NB4 (cell line): ENCODE measurements at regions not wholly inside any gene's neighbourhood (a gene's known extent, or its start where the extent isn't known, plus 50 kb on each side); places are given as distances from the start of the nearest gene placed in this dataset.

Source experiments
- POLR2A ChIP-seq: IDR thresholded peaks from 2 replicates; pipeline ENCODE4 v1.6.1; 2011; ENCODE audit warnings: mild to moderate bottlenecking; ENCODE audit not compliant: insufficient read length; ENCODE audit errors: extremely low read depth
- TF ChIP-seq, protein P1 (sequence below): IDR thresholded peaks from one replicate; pipeline ENCODE4 v1.5.1; 2012; ENCODE audit warnings: low read depth, low read length
- TF ChIP-seq, protein P2 (sequence below): IDR thresholded peaks from 2 replicates; pipeline ENCODE4 v1.6.1; 2011; ENCODE audit warnings: low read depth, low read length

DNA sequence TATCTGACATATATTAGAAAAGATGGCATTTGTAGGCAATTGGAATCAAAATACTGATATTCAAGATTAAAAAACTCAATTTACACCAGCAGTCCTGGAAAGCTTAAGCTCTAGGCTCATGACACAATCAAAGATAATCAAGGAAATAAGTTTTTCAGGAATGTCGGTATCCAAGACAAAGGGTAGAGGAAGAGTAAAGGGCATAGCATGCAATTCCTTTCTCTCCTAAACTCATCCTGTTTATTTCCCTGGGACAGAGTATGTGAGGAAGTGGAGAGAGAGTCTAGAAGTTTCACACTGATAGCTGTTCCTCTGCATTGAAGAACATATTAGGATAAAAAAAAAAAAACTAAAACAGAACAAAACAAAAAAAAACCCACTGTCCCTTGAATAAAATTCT, 2452.1 kb downstream of the PCDH9 start:
- TF ChIP-seq, protein P1, sequence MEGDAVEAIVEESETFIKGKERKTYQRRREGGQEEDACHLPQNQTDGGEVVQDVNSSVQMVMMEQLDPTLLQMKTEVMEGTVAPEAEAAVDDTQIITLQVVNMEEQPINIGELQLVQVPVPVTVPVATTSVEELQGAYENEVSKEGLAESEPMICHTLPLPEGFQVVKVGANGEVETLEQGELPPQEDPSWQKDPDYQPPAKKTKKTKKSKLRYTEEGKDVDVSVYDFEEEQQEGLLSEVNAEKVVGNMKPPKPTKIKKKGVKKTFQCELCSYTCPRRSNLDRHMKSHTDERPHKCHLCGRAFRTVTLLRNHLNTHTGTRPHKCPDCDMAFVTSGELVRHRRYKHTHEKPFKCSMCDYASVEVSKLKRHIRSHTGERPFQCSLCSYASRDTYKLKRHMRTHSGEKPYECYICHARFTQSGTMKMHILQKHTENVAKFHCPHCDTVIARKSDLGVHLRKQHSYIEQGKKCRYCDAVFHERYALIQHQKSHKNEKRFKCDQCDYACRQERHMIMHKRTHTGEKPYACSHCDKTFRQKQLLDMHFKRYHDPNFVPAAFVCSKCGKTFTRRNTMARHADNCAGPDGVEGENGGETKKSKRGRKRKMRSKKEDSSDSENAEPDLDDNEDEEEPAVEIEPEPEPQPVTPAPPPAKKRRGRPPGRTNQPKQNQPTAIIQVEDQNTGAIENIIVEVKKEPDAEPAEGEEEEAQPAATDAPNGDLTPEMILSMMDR, result no peak
- TF ChIP-seq, protein P2, sequence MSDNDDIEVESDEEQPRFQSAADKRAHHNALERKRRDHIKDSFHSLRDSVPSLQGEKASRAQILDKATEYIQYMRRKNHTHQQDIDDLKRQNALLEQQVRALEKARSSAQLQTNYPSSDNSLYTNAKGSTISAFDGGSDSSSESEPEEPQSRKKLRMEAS, result no peak
- no peak for TF ChIP-seq POLR2A
